ENCODE measurements at regions not wholly inside any gene's neighbourhood (a gene's known extent, or its start where the extent isn't known, plus 50 kb on each side); places are given as distances from the start of the nearest gene placed in this dataset.
"Not testable (repeated sequence)": the region's sequence is repeated elsewhere in the genome, so short reads cannot be mapped to it uniquely, and the experiment has no call there.

DNA sequence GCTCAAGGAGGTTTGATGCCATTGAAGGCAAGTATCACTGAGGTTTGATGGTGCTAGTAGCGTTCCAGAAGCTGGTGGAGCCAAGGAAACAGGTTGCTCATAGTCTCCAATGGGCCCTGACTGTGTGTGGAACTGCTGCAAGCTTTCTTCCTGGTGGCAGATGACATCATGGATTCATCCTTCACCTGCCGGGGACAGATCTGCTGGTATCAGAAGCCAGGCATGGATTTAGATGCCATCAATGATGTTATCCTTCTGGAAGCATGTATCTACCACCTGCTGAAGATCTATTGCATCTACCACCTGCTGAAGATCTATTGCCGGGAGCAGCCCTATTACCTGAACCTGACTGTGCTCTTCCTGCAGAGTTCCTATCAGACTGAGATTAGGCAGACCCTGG is 734.4 kb downstream of the PLA2G4A start:
- no peaks in the 10 kb centered on the region for H3K36me3 ChIP-seq (ENCODE audit: insufficient read depth, low read length)
- H3K9me3 ChIP-seq (ENCODE audit: low read length), result no peaks in the 10 kb centered on the region
- H3K4me1 ChIP-seq (ENCODE audit: insufficient read depth, low read length), result no peaks in the 10 kb centered on the region
- H3K4me3 ChIP-seq (ENCODE audit: low read length), result no peak overlapping the region
- H2AFZ ChIP-seq (ENCODE audit: low read depth, low read length), result no peak overlapping the region
- H3K27me3 ChIP-seq (ENCODE audit: insufficient read depth, low read length), result no peaks in the 10 kb centered on the region

DNA sequence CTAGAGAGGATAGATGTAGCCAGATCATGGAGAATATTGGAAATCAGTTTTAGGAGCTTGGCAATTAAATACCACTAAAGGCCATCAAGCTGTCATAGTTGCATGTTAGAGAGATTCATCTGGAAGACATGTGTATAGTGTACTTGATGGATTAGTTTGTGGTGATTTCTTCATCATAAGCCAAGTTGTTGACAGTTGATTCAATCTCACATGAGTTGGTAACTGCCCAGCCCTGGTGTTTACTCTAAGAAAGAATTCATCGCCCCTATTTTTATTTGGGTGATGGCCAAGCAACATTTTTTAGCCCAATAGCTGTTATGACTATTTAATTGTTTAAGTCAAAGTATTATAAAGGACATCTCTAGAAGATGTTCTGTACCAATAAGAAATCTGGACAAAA is 737.6 kb downstream of the PLA2G4A start:
- Histone ChIP-seq H3K4me3 (ENCODE audit: low read length) (no peak overlapping the region), H3K27me3 (ENCODE audit: insufficient read depth, low read length) (no peaks in the 10 kb centered on the region), H2AFZ (ENCODE audit: low read depth, low read length) (no peak overlapping the region), H3K9me3 (ENCODE audit: low read length) (no peaks in the 10 kb centered on the region), H3K36me3 (ENCODE audit: insufficient read depth, low read length) (no peaks in the 10 kb centered on the region), H3K4me1 (ENCODE audit: insufficient read depth, low read length) (no peaks in the 10 kb centered on the region)

DNA sequence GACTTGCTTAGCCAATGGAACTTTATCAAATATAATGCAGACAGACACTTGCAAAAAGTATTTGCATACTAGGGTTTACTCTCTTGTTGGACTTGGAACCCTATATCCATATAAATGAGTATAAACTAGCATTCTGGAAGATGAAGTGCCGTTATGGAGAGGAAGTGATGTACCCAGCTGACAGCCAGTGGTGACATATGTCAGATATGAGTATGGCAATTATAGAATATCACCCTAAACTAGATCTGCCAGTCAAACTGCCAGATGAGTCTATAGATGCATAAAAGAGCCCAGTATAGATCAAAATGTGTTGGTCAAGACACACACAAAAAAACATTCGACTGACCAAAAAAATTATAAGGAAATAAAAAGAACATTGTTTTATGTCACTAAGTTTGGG is 739.3 kb downstream of the PLA2G4A start:
- no peak overlapping the region for H3K4me3 ChIP-seq (ENCODE audit: low read length)
- no peaks in the 10 kb centered on the region for H3K27me3 ChIP-seq (ENCODE audit: insufficient read depth, low read length)
- H3K4me1 ChIP-seq (ENCODE audit: insufficient read depth, low read length), result no peaks in the 10 kb centered on the region
- H3K9me3 ChIP-seq (ENCODE audit: low read length), result no peaks in the 10 kb centered on the region
- no peaks in the 10 kb centered on the region for H3K36me3 ChIP-seq (ENCODE audit: insufficient read depth, low read length)
- no peak overlapping the region for H2AFZ ChIP-seq (ENCODE audit: low read depth, low read length)

DNA sequence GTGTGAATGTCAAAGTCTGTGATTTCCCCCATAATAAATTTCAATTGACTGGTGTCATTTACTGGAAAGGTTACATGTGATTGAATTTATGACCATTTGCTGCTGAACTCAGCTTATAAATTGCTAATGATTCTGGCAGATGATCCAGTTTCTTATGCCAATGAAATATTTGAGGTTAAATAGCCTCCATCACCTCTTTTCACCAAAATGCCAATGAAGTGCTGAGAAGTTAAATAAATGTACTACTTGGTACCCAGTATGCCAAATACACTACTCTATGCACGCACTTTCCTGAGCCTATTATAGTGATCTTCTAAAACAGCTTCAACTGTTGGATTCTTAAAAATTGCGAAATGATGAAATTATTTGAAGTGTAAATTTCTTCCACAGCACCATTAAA is 741.4 kb downstream of the PLA2G4A start:
- Histone ChIP-seq H2AFZ (ENCODE audit: low read depth, low read length) (no peak overlapping the region), H3K36me3 (ENCODE audit: insufficient read depth, low read length) (no peaks in the 10 kb centered on the region), H3K4me1 (ENCODE audit: insufficient read depth, low read length) (no peaks in the 10 kb centered on the region), H3K9me3 (ENCODE audit: low read length) (no peaks in the 10 kb centered on the region), H3K4me3 (ENCODE audit: low read length) (no peak overlapping the region), H3K27me3 (ENCODE audit: insufficient read depth, low read length) (no peaks in the 10 kb centered on the region)

DNA sequence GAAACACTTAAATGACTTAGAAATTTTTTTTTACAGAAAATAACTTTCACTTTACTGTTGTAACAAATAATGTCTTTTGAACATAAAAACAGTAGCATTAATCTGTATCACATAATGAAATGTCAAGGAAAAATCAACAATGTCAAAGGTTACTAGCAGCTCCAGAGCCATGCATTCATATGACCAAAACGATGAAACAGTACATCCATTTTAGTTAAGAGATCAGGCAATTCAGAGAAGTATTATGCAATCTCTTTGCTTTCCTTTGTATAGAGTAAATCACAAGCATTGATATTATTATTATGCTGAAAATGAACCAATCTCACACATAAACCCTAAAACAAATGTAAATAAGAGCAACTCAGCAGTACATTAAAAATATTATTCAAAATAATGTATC is 748.9 kb downstream of the PLA2G4A start:
- Histone ChIP-seq H3K4me3 (ENCODE audit: low read length) (no peak overlapping the region), H3K36me3 (ENCODE audit: insufficient read depth, low read length) (no peaks in the 10 kb centered on the region), H3K9me3 (ENCODE audit: low read length) (no peaks in the 10 kb centered on the region), H3K27me3 (ENCODE audit: insufficient read depth, low read length) (no peaks in the 10 kb centered on the region), H3K4me1 (ENCODE audit: insufficient read depth, low read length) (no peaks in the 10 kb centered on the region), H2AFZ (ENCODE audit: low read depth, low read length) (no peak overlapping the region)

DNA sequence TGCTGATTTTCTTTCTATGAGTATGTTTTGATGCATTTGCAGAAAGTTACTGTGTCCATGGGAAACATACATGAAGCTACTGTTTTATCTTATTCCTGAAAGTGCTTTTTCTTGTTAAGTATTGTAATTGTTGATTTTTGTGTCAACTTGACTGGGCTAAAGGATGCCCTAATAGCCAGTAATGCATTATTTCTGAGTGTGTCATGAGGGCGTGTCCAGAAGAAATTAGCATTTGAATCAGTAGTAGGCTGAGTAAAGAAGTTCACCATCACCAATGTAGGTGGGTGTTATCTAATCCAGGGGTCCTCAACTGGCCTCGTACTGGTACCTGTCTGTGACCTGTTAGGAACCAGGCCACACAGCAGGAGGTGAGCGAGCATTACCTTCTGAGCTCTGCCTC is 760.2 kb downstream of the PLA2G4A start:
- Histone ChIP-seq H3K4me1 (ENCODE audit: insufficient read depth, low read length) (no peaks in the 10 kb centered on the region), H3K9me3 (ENCODE audit: low read length) (no peaks in the 10 kb centered on the region), H2AFZ (ENCODE audit: low read depth, low read length) (no peak overlapping the region), H3K27me3 (ENCODE audit: insufficient read depth, low read length) (no peaks in the 10 kb centered on the region), H3K36me3 (ENCODE audit: insufficient read depth, low read length) (no peaks in the 10 kb centered on the region), H3K4me3 (ENCODE audit: low read length) (no peak overlapping the region)

DNA sequence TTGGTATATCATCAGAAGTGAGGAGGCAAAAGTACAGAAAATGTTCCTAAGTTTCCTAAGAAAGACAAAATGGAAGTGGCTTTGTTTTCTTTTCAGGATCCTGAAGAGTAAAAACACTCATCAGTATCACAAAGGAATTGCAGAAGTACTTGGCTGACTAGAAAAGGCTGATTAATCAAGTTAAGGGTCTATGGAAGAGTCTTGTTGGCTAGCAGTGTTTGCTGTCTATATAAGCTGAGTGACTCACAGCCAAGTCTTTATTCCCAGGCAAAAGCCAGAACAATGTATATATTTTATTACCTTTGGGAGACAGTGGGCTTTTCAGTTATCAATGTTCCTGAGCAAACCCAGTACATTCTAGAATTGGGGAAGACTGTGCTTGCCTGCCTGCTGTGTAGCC is 777.0 kb downstream of the PLA2G4A start:
- H3K9me3 ChIP-seq (ENCODE audit: low read length), result no peaks in the 10 kb centered on the region
- no peak overlapping the region for H3K4me3 ChIP-seq (ENCODE audit: low read length)
- H3K36me3 ChIP-seq (ENCODE audit: insufficient read depth, low read length), result no peaks in the 10 kb centered on the region
- H2AFZ ChIP-seq (ENCODE audit: low read depth, low read length), result no peak overlapping the region
- H3K4me1 ChIP-seq (ENCODE audit: insufficient read depth, low read length), result no peaks in the 10 kb centered on the region
- no peaks in the 10 kb centered on the region for H3K27me3 ChIP-seq (ENCODE audit: insufficient read depth, low read length)

DNA sequence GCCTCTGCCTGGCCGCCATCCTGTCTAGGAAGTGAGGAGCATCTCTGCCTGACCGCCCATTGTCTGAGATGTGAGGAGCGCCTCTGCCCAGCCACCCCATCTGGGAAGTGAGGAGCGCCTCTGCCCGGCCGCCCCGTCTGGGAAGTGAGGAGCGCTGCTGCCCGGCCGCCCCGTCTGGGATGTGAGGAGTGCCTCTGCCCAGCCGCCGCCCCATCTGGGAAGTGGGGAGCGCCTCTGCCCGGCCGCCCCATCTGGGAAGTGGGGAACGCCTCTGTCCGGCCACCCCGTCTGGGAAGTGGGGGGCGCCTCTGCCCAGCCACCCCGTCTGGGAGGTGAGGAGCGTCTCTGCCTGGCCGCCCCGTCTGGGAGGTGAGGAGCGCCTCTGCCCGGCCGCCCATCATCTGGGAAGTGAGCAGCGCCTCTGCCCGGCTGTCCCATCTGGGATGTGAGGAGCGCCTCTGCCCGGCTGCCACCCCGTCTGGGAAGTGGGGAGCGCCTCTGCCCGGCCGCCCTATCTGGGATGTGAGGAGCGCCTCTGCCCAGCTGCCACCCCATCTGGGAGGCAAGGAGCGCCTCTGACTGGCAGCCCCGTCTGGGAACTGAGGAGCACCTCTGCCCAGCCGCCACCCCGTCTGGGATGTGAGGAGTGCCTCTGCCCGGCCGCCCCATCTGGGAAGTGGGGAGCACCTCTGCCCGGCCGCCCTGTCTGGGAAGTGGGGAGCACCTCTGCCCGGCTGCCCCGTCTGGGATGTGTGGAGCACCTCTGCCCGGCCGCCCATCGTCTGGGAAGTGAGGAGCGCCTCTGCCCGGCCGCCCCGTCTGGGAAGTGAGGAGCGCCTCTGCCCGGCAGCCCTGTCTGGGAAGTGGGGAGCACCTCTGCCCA is 787.3 kb downstream of the PLA2G4A start:
- not testable (repeated sequence) for H3K36me3 ChIP-seq (ENCODE audit: insufficient read depth, low read length); H2AFZ ChIP-seq (ENCODE audit: low read depth, low read length)

DNA sequence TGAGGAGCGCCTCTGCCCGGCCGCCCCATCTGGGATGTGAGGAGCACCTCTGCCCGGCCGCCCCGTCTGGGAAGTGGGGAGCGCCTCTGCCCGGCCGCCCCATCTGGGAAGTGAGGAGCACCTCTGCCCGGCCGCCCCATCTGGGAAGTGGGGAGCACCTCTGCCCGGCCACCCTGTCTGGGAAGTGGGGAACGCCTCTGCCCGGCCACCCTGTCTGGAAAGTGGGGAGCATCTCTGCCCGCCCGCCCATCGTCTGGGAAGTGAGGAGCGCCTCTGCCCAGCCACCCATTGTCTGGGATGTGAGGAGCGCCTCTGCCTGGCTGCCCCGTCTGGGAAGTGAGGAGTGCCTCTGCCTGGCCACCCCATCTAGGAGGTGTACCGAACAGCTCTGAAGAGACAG is 788.1 kb downstream of the PLA2G4A start:
- H3K4me1 ChIP-seq (ENCODE audit: insufficient read depth, low read length); H3K4me3 ChIP-seq (ENCODE audit: low read length); H3K36me3 ChIP-seq (ENCODE audit: insufficient read depth, low read length); H3K27me3 ChIP-seq (ENCODE audit: insufficient read depth, low read length); H2AFZ ChIP-seq (ENCODE audit: low read depth, low read length); H3K9me3 ChIP-seq (ENCODE audit: low read length): not testable (repeated sequence)

More for the DNA sequence above, 787.3 kb downstream of the PLA2G4A start:
- not testable (repeated sequence) for H3K4me1 ChIP-seq (ENCODE audit: insufficient read depth, low read length); H3K9me3 ChIP-seq (ENCODE audit: low read length); H3K4me3 ChIP-seq (ENCODE audit: low read length); H3K27me3 ChIP-seq (ENCODE audit: insufficient read depth, low read length)

DNA sequence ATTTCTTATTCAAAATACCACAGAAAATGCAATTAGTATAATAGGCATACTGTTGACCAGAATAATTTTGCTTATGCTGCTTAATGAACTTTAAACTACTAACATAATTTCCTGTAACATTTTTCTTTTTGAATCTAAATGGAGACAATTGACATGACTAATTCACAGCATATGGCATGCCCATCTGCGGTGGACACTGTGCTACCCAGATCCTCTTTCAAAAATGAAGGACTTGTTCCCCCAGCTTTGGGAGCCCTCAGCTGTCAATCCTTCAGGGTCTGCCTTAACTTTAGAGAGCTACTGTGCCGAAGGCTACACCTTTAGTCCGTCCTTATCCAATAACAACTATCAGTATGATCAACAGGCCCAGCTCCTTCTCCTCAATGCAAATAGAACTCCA is 789.0 kb downstream of the PLA2G4A start:
- H3K27me3 ChIP-seq (ENCODE audit: insufficient read depth, low read length), result no peaks in the 10 kb centered on the region
- no peak overlapping the region for H2AFZ ChIP-seq (ENCODE audit: low read depth, low read length)
- peaks cover 3% of the 10 kb centered on the region for H3K9me3 ChIP-seq (ENCODE audit: low read length)
- no peaks in the 10 kb centered on the region for H3K4me1 ChIP-seq (ENCODE audit: insufficient read depth, low read length)
- H3K36me3 ChIP-seq (ENCODE audit: insufficient read depth, low read length), result no peaks in the 10 kb centered on the region
- H3K4me3 ChIP-seq (ENCODE audit: low read length), result no peak overlapping the region

DNA sequence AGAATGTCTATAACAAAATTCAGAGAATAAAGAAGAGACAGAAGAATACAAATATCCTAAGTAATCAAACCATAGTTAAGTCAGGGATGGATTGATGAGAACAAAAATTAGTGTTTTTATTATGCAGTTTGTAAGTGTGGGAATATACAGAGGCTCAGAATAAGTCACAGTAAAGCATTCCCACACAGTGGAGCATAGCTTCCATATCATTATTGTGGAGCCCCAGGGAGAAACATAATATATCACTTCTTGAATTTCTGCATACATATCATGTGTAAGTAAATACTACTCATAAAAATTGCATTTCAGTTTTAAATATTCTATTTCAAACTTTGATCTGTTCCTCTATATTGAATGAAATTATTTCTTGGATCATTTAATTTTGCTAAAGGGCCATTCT is 790.4 kb downstream of the PLA2G4A start:
- Histone ChIP-seq H3K9me3 (ENCODE audit: low read length) (peaks cover 3% of the 10 kb centered on the region), H2AFZ (ENCODE audit: low read depth, low read length) (no peak overlapping the region), H3K36me3 (ENCODE audit: insufficient read depth, low read length) (no peaks in the 10 kb centered on the region), H3K27me3 (ENCODE audit: insufficient read depth, low read length) (no peaks in the 10 kb centered on the region), H3K4me3 (ENCODE audit: low read length) (no peak overlapping the region), H3K4me1 (ENCODE audit: insufficient read depth, low read length) (no peaks in the 10 kb centered on the region)

DNA sequence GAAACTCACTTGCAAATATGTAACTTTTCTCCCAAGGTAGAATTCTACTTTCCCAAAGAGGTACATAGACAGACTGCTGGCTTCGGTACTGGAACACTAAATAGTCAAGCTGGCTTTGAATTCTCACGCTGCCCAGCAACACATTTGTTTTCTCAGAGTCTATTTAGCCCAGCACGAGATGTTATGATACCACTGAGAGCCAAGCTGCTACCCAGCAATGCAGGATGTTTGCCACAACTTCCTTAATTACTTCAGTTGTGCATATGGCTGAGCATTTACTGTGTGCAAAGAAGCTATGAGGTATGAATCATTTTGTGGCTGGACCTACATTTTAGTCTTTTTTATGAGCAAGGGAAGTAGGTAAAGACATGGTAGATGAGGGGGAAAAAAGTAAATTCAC is 793.2 kb downstream of the PLA2G4A start:
- Histone ChIP-seq H3K36me3 (ENCODE audit: insufficient read depth, low read length) (no peaks in the 10 kb centered on the region), H3K4me3 (ENCODE audit: low read length) (no peak overlapping the region), H3K27me3 (ENCODE audit: insufficient read depth, low read length) (no peaks in the 10 kb centered on the region), H2AFZ (ENCODE audit: low read depth, low read length) (no peak overlapping the region), H3K9me3 (ENCODE audit: low read length) (no peaks in the 10 kb centered on the region), H3K4me1 (ENCODE audit: insufficient read depth, low read length) (peaks cover 6% of the 10 kb centered on the region)

DNA sequence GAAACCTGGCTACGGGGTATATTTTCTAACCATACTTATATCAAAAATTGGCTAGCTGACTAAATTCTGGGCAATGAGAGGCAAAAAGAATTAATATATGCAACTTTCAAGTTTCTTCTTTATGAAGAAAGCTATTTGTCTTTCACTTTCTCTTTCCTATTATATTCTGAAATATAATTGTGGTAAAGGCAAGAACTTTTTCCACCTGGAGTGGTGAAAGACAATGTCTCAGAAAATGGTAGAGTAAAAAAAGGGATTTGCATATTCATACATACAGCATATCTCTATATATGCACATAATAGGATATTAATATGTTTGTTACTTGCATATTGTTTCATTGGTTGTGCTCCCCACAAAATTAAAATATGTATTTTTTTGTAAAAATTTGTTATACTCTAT is 793.8 kb downstream of the PLA2G4A start:
- Histone ChIP-seq H2AFZ (ENCODE audit: low read depth, low read length) (no peak overlapping the region), H3K4me1 (ENCODE audit: insufficient read depth, low read length) (peaks cover 6% of the 10 kb centered on the region), H3K4me3 (ENCODE audit: low read length) (no peak overlapping the region), H3K9me3 (ENCODE audit: low read length) (no peaks in the 10 kb centered on the region), H3K27me3 (ENCODE audit: insufficient read depth, low read length) (no peaks in the 10 kb centered on the region), H3K36me3 (ENCODE audit: insufficient read depth, low read length) (no peaks in the 10 kb centered on the region)

All from neuron (in vitro differentiated cells).